ENCODE measurements at regions not wholly inside any gene's neighbourhood (a gene's known extent, or its start where the extent isn't known, plus 50 kb on each side); places are given as distances from the start of the nearest gene placed in this dataset.

GRCh38 chr4:144202081-144202480 lies 61.6 kb upstream of the GYPA start:
- no peak for DNase-seq

- no peak for DNase-seq
These were observed 62.6 kb upstream of the GYPA start for GRCh38 chr4:144203155-144203554.

- no peak for DNase-seq
These were observed 63.9 kb upstream of the GYPA start for GRCh38 chr4:144204431-144204830.

GRCh38 chr4:144206711-144207110 lies 66.2 kb upstream of the GYPA start:
- DNase-seq, result no peak

GRCh38 chr4:144208074-144208473 lies 67.6 kb upstream of the GYPA start:
- no peak for DNase-seq

GRCh38 chr4:144209491-144209890 lies 69.0 kb upstream of the GYPA start:
- no peak for DNase-seq

GRCh38 chr4:144213371-144213770 lies 72.9 kb upstream of the GYPA start:
- DNase-seq, result no peak

- no peak for DNase-seq
These were observed 82.6 kb upstream of the GYPA start for GRCh38 chr4:144223149-144223548.

GRCh38 chr4:144223661-144224060 lies 83.1 kb upstream of the GYPA start:
- no peak for DNase-seq

GRCh38 chr4:144259285-144259684 lies 118.8 kb upstream of the GYPA start:
- DNase-seq, result no peak

- no peak for DNase-seq
These were observed 126.6 kb upstream of the GYPA start for GRCh38 chr4:144267084-144267483.

- no peak for DNase-seq
These were observed 140.2 kb upstream of the GYPA start for GRCh38 chr4:144280688-144281087.

- DNase-seq, result no peak
These were observed 143.0 kb upstream of the GYPA start for GRCh38 chr4:144283526-144283925.

GRCh38 chr4:144284026-144284425 lies 143.5 kb upstream of the GYPA start:
- no peak for DNase-seq

- no peak for DNase-seq
These were observed 147.7 kb upstream of the GYPA start for GRCh38 chr4:144288011-144288903.

GRCh38 chr4:144289667-144290428 lies 149.3 kb upstream of the GYPA start:
- DNase-seq, result no peak

- no peak for DNase-seq
These were observed 150.6 kb upstream of the GYPA start for GRCh38 chr4:144291164-144291563.

GRCh38 chr4:144294211-144294610 lies 153.7 kb upstream of the GYPA start:
- no peak for DNase-seq

- no peak for DNase-seq
These were observed 154.9 kb upstream of the GYPA start for GRCh38 chr4:144295286-144295995.

- DNase-seq, result no peak
These were observed 156.4 kb upstream of the GYPA start for GRCh38 chr4:144296941-144297340.

- DNase-seq, result no peak
These were observed 158.0 kb upstream of the GYPA start for GRCh38 chr4:144298519-144298918.

GRCh38 chr4:144300616-144301015 lies 160.1 kb upstream of the GYPA start:
- DNase-seq, result no peak

- DNase-seq, result no peak
These were observed 162.4 kb upstream of the GYPA start for GRCh38 chr4:144302704-144303536.

Measured in NCI-H146 (cell line).